ENCODE measurements at regions not wholly inside any gene's neighbourhood (a gene's known extent, or its start where the extent isn't known, plus 50 kb on each side); places are given as distances from the start of the nearest gene placed in this dataset.

- Histone ChIP-seq H3K4me2 (no peak overlapping the region), H3K79me2 (ENCODE audit: insufficient read depth, low read depth) (no peaks in the 10 kb centered on the region), H2AFZ (ENCODE audit: low read depth) (no peak overlapping the region), H3K36me3 (ENCODE audit: insufficient read depth) (no peaks in the 10 kb centered on the region), H4K20me1 (ENCODE audit: insufficient read depth) (no peaks in the 10 kb centered on the region), H3K27me3 (ENCODE audit: insufficient read depth, low read depth) (no peaks in the 10 kb centered on the region), H3K9ac (no peak overlapping the region), H3K4me3 (IDR thresholded peaks at IDR 0.05; ENCODE audit: insufficient read depth, low read depth, low read length) (no peak overlapping the region), H3K27ac (no peak overlapping the region), H3K4me1 (ENCODE audit: low read depth, poor library complexity, severe bottlenecking) (no peaks in the 10 kb centered on the region)
- TF ChIP-seq, protein P1, sequence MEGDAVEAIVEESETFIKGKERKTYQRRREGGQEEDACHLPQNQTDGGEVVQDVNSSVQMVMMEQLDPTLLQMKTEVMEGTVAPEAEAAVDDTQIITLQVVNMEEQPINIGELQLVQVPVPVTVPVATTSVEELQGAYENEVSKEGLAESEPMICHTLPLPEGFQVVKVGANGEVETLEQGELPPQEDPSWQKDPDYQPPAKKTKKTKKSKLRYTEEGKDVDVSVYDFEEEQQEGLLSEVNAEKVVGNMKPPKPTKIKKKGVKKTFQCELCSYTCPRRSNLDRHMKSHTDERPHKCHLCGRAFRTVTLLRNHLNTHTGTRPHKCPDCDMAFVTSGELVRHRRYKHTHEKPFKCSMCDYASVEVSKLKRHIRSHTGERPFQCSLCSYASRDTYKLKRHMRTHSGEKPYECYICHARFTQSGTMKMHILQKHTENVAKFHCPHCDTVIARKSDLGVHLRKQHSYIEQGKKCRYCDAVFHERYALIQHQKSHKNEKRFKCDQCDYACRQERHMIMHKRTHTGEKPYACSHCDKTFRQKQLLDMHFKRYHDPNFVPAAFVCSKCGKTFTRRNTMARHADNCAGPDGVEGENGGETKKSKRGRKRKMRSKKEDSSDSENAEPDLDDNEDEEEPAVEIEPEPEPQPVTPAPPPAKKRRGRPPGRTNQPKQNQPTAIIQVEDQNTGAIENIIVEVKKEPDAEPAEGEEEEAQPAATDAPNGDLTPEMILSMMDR (conservative IDR thresholded peaks at IDR 0.05; ENCODE audit: low read depth, low read length): no peak
Measured at GRCh38 chr3:117348884-117349283, 639.3 kb downstream of the TUSC7 start.

- no peaks in the 10 kb centered on the region for H3K4me1 ChIP-seq (ENCODE audit: low read depth, poor library complexity, severe bottlenecking)
- no peak overlapping the region for H3K27ac ChIP-seq
- no peak overlapping the region for H3K4me3 ChIP-seq (IDR thresholded peaks at IDR 0.05; ENCODE audit: insufficient read depth, low read depth, low read length)
- no peak overlapping the region for H2AFZ ChIP-seq (ENCODE audit: low read depth)
- TF ChIP-seq, protein P1 (conservative IDR thresholded peaks at IDR 0.05; ENCODE audit: low read depth, low read length): no peak
- H3K9ac ChIP-seq: no peak overlapping the region
- no peaks in the 10 kb centered on the region for H3K36me3 ChIP-seq (ENCODE audit: insufficient read depth)
- no peak overlapping the region for H3K4me2 ChIP-seq
- no peaks in the 10 kb centered on the region for H3K79me2 ChIP-seq (ENCODE audit: insufficient read depth, low read depth)
- no peaks in the 10 kb centered on the region for H3K27me3 ChIP-seq (ENCODE audit: insufficient read depth, low read depth)
- H4K20me1 ChIP-seq (ENCODE audit: insufficient read depth): no peaks in the 10 kb centered on the region
Measured at GRCh38 chr3:117349566-117349965, 640.0 kb downstream of the TUSC7 start.

DNA sequence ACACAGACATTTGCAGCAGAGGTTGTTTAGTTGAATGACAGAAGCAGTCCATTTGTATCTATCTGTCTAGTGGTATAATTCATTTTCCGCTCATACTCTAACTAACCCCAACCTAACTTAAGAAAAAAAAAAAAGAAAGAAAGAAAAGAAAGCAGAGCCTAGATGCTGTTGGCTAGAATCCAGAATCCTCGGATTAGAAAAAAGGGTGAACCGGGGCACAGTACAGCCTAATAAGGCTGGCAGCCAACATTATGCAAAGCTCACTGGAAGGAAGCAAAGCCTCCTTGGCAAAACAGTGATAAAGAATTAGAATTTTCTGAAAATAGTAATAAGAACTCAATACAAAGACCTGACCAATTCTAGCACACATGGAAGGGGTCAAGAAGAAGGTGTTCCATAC lies 640.8 kb downstream of the TUSC7 start:
- Histone ChIP-seq H3K36me3 (ENCODE audit: insufficient read depth) (no peaks in the 10 kb centered on the region), H3K4me3 (IDR thresholded peaks at IDR 0.05; ENCODE audit: insufficient read depth, low read depth, low read length) (no peak overlapping the region), H2AFZ (ENCODE audit: low read depth) (no peak overlapping the region), H3K4me1 (ENCODE audit: low read depth, poor library complexity, severe bottlenecking) (no peaks in the 10 kb centered on the region), H3K4me2 (no peak overlapping the region), H3K27me3 (ENCODE audit: insufficient read depth, low read depth) (no peaks in the 10 kb centered on the region), H3K79me2 (ENCODE audit: insufficient read depth, low read depth) (no peaks in the 10 kb centered on the region), H3K27ac (no peak overlapping the region), H4K20me1 (ENCODE audit: insufficient read depth) (no peaks in the 10 kb centered on the region), H3K9ac (no peak overlapping the region)
- TF ChIP-seq, protein P1 (conservative IDR thresholded peaks at IDR 0.05; ENCODE audit: low read depth, low read length): no peak

DNA sequence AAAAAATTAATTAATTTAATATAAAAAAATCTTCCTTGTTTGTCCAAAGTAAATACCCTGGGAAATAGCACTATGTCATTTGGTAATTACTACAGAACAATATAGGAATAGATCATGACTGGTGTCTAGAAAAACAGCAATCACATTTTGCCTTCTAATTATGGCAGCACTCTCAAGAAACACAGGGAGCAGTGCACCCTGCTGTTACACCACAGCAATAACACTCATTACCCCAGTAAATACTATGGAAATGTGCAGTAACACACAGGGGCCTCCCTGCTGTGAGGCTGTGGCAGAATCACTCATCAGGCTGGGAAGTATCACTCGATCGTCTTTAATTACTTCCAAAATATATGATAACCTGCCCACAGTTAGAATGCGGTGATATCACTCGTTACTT lies 646.0 kb downstream of the TUSC7 start:
- Histone ChIP-seq H3K4me3 (IDR thresholded peaks at IDR 0.05; ENCODE audit: insufficient read depth, low read depth, low read length) (no peak overlapping the region), H3K4me2 (no peak overlapping the region), H2AFZ (ENCODE audit: low read depth) (no peak overlapping the region), H3K27ac (no peak overlapping the region), H3K36me3 (ENCODE audit: insufficient read depth) (no peaks in the 10 kb centered on the region), H3K4me1 (ENCODE audit: low read depth, poor library complexity, severe bottlenecking) (no peaks in the 10 kb centered on the region), H3K79me2 (ENCODE audit: insufficient read depth, low read depth) (no peaks in the 10 kb centered on the region), H3K9ac (no peak overlapping the region), H4K20me1 (ENCODE audit: insufficient read depth) (no peaks in the 10 kb centered on the region), H3K27me3 (ENCODE audit: insufficient read depth, low read depth) (no peaks in the 10 kb centered on the region)
- TF ChIP-seq, protein P1 (conservative IDR thresholded peaks at IDR 0.05; ENCODE audit: low read depth, low read length): peak; percentile 34; the same call in 1 of the 2 replicates

Measured in KMS-11 (cell line).